ENCODE measurements at regions not wholly inside any gene's neighbourhood (a gene's known extent, or its start where the extent isn't known, plus 50 kb on each side); places are given as distances from the start of the nearest gene placed in this dataset.

DNA sequence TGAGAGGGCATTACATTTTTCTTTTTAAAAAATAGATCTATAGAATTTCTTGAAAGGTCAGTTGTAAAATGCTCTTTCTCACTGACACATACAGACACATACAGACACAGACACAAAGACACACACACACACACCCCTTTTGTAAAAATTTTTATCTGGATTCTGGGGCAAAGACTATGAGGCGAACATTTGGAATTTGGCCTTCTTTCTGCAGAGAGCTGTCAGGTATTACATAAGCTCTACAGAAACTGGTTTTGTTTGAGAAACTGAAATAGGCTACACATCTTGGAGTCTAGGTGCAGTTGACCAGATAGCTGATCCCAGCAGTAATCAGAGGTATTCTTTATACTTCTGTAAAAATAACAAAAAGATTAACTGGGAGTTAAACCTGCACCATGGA, 315.9 kb upstream of the RPS23 start:
- TF ChIP-seq, protein P1, sequence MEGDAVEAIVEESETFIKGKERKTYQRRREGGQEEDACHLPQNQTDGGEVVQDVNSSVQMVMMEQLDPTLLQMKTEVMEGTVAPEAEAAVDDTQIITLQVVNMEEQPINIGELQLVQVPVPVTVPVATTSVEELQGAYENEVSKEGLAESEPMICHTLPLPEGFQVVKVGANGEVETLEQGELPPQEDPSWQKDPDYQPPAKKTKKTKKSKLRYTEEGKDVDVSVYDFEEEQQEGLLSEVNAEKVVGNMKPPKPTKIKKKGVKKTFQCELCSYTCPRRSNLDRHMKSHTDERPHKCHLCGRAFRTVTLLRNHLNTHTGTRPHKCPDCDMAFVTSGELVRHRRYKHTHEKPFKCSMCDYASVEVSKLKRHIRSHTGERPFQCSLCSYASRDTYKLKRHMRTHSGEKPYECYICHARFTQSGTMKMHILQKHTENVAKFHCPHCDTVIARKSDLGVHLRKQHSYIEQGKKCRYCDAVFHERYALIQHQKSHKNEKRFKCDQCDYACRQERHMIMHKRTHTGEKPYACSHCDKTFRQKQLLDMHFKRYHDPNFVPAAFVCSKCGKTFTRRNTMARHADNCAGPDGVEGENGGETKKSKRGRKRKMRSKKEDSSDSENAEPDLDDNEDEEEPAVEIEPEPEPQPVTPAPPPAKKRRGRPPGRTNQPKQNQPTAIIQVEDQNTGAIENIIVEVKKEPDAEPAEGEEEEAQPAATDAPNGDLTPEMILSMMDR (IDR thresholded peaks at IDR 0.05; ENCODE audit: borderline replicate concordance, extremely low read depth, low read length, poor library complexity, severe bottlenecking) = no peak
- TF ChIP-seq EZH2 (IDR thresholded peaks at IDR 0.05; ENCODE audit: borderline replicate concordance, low read depth, low read length, severe bottlenecking) = no peak

All from DND-41 (cell line).